IMR-90 (cell line): ENCODE measurements at regions not wholly inside any gene's neighbourhood (a gene's known extent, or its start where the extent isn't known, plus 50 kb on each side); places are given as distances from the start of the nearest gene placed in this dataset.

Experiments used
- ATAC-seq: fragments of 200-7000 bp; cut with Tn5 transposase; 2 replicates; pipeline ENCODE4 v1.9.1; 2020; ENCODE audit warnings: low read depth, mild to moderate bottlenecking, moderate library complexity
- BruUV-seq: library from RNA; stranded (reverse); fragments of 400-500 nt; replicated peaks from 2 replicates; lab custom pipeline; 2021; lab: Mats Ljungman, UMichigan
- CTCF ChIA-PET: fragments of 300-600 bp; formaldehyde crosslinking; extraction: SDS; loops from one replicate; lab custom pipeline; 2021; ENCODE audit warnings: antibody characterized with exemption; lab: Yijun Ruan, JAX
- POLR2A ChIA-PET: fragments of 300-600 bp; sonication (Branson Sonifier 250); formaldehyde crosslinking; loops from one replicate; lab custom pipeline; 2022; ENCODE audit warnings: antibody characterized with exemption; ENCODE audit not compliant: unreplicated experiment; lab: Charles Lee
- DNase-seq: peaks from one replicate; pipeline ENCODE4 v3.0.0; 2013
- H2AFZ ChIP-seq: replicated peaks from 2 replicates; pipeline ENCODE3; 2013; ENCODE audit warnings: low read length, mild to moderate bottlenecking; ENCODE audit not compliant: poor library complexity
- H2AK5ac ChIP-seq: 2 replicates; pipeline ENCODE4 v1.6.1; 2013; ENCODE audit warnings: low read depth, low read length, inconsistent platforms
- H2AK9ac ChIP-seq: replicated peaks from 2 replicates; pipeline ENCODE3; 2013; ENCODE audit warnings: mild to moderate bottlenecking, low read depth, low read length, moderate library complexity; ENCODE audit not compliant: poor library complexity
- H2BK120ac ChIP-seq: 2 replicates; pipeline ENCODE4 v1.6.1; 2013; ENCODE audit warnings: low read depth, low read length, inconsistent platforms
- H2BK15ac ChIP-seq: 3 replicates; pipeline ENCODE4 v1.6.1; 2013; ENCODE audit warnings: low read depth, low read length, inconsistent platforms
- H2BK20ac ChIP-seq: 2 replicates; pipeline ENCODE4 v1.6.1; 2013; ENCODE audit warnings: low read depth, mild to moderate bottlenecking, inconsistent platforms, low read length, moderate library complexity
- H2BK5ac ChIP-seq: 2 replicates; pipeline ENCODE4 v1.6.1; 2013; ENCODE audit warnings: mild to moderate bottlenecking, low read depth, low read length, inconsistent platforms; ENCODE audit not compliant: poor library complexity, severe bottlenecking
- H3K14ac ChIP-seq: replicated peaks from 2 replicates; pipeline ENCODE4 v1.6.1; 2013; ENCODE audit warnings: low read depth, low read length, inconsistent platforms
- H3K18ac ChIP-seq: 2 replicates; pipeline ENCODE4 v1.6.1; 2013; ENCODE audit warnings: low read depth, low read length, control low read depth
- H3K23ac ChIP-seq: 2 replicates; pipeline ENCODE4 v1.6.1; 2013; ENCODE audit warnings: low read depth, low read length, inconsistent platforms
- H3K27ac ChIP-seq: 2 replicates; pipeline ENCODE4 v1.5.1; 2013; ENCODE audit warnings: mild to moderate bottlenecking, control low read depth, low read length; ENCODE audit not compliant: insufficient read depth
- H3K27me3 ChIP-seq: 2 replicates; pipeline ENCODE4 v1.6.1; 2013; ENCODE audit warnings: low read length; ENCODE audit not compliant: control insufficient read depth, insufficient read depth
- H3K36me3 ChIP-seq: 2 replicates; pipeline ENCODE4 v1.6.1; 2013; ENCODE audit warnings: low read length, mixed read lengths; ENCODE audit not compliant: control insufficient read depth, insufficient read depth
- H3K4ac ChIP-seq: 2 replicates; pipeline ENCODE4 v1.6.1; 2013; ENCODE audit warnings: low read depth, low read length, inconsistent platforms
- H3K4me1 ChIP-seq: 2 replicates; pipeline ENCODE4 v1.6.1; 2013; ENCODE audit warnings: low read length, mixed read lengths; ENCODE audit not compliant: control insufficient read depth, insufficient read depth
- H3K4me2 ChIP-seq: 2 replicates; pipeline ENCODE4 v1.6.1; 2013; ENCODE audit warnings: low read depth, mild to moderate bottlenecking, control low read depth, low read length, moderate library complexity
- H3K4me3 ChIP-seq: 2 replicates; pipeline ENCODE4 v1.5.1; 2013; ENCODE audit warnings: low read depth, mild to moderate bottlenecking, control low read depth, low read length, moderate library complexity; ENCODE audit not compliant: insufficient read depth
- H3K56ac ChIP-seq: 2 replicates; pipeline ENCODE4 v1.6.1; 2013; ENCODE audit warnings: low read length, inconsistent platforms; ENCODE audit not compliant: insufficient read depth; ENCODE audit errors: extremely low read depth
- H3K79me1 ChIP-seq, 2 experiments: 2 replicates each; pipeline ENCODE4 v1.6.1; 2013; ENCODE audit warnings: low read length in 2 of 2, inconsistent platforms in 1 of 2, low read depth in 1 of 2
- H3K9ac ChIP-seq: 2 replicates; pipeline ENCODE4 v1.6.1; 2013; ENCODE audit warnings: low read depth, low read length, control low read depth
- H3K9me1 ChIP-seq: 2 replicates; pipeline ENCODE4 v1.6.1; 2013; ENCODE audit warnings: low read length, inconsistent platforms; ENCODE audit not compliant: insufficient read depth
- H3K9me3 ChIP-seq: 2 replicates; pipeline ENCODE4 v1.6.1; 2013; ENCODE audit warnings: low read length; ENCODE audit not compliant: control insufficient read depth, insufficient read depth
- H4K20me1 ChIP-seq: 2 replicates; pipeline ENCODE4 v1.6.1; 2013; ENCODE audit warnings: low read length, inconsistent platforms; ENCODE audit not compliant: insufficient read depth
- H4K5ac ChIP-seq: 2 replicates; pipeline ENCODE4 v1.6.1; 2013; ENCODE audit warnings: mild to moderate bottlenecking, low read depth, low read length, control low read depth
- H4K8ac ChIP-seq, 2 experiments: 2 replicates each; pipeline ENCODE4 v1.6.1; 2013; ENCODE audit warnings: low read depth in 2 of 2, low read length in 2 of 2, control low read depth in 1 of 2, inconsistent platforms in 1 of 2
- H4K91ac ChIP-seq: 2 replicates; pipeline ENCODE4 v1.6.1; 2013; ENCODE audit warnings: low read depth, low read length, inconsistent platforms; ENCODE audit not compliant: insufficient read depth
- BHLHE40 ChIP-seq: fragments of 150-350 bp; IDR thresholded peaks from 2 replicates; pipeline ENCODE4 v1.6.1; 2016; ENCODE audit warnings: mild to moderate bottlenecking, low read depth, low read length
- CEBPB ChIP-seq: IDR thresholded peaks from 2 replicates; pipeline ENCODE4 v1.6.1; 2012; ENCODE audit warnings: low read depth, low read length, improper control_type of control experiment
- CHD1 ChIP-seq: IDR thresholded peaks from 2 replicates; pipeline ENCODE4 v1.6.1; 2012; ENCODE audit warnings: low read depth, low read length, improper control_type of control experiment
- FOS ChIP-seq: fragments of 150-350 bp; IDR thresholded peaks from 2 replicates; pipeline ENCODE4 v1.6.1; 2016; ENCODE audit warnings: low read depth, low read length
- MAFK ChIP-seq: IDR thresholded peaks from 2 replicates; pipeline ENCODE4 v1.6.1; 2012; ENCODE audit warnings: low read depth, low read length, improper control_type of control experiment
- MAZ ChIP-seq: IDR thresholded peaks from 2 replicates; pipeline ENCODE4 v1.6.1; 2012; ENCODE audit warnings: low read depth, mild to moderate bottlenecking, low read length, improper control_type of control experiment, moderate library complexity, borderline replicate concordance
- MXI1 ChIP-seq: IDR thresholded peaks from 2 replicates; pipeline ENCODE4 v1.6.1; 2012; ENCODE audit warnings: low read depth, mild to moderate bottlenecking, low read length, moderate library complexity, borderline replicate concordance
- POLR2A ChIP-seq: IDR thresholded peaks from 2 replicates; pipeline ENCODE4 v1.6.1; 2012; ENCODE audit warnings: mild to moderate bottlenecking, low read depth, low read length
- RAD21 ChIP-seq: IDR thresholded peaks from 2 replicates; pipeline ENCODE4 v1.6.1; 2012; ENCODE audit warnings: low read length, improper control_type of control experiment
- SMC3 ChIP-seq: fragments of 150-350 bp; IDR thresholded peaks from 2 replicates; pipeline ENCODE4 v1.6.1; 2016; ENCODE audit warnings: low read depth, mild to moderate bottlenecking, antibody characterized with exemption, low read length, moderate library complexity
- WGBS, 2 experiments: methylation state at CpG; one replicate each; pipeline versions ENCODE4 v1.1.5 to v1.1.7; 2013; ENCODE audit warnings: missing lambda C conversion rate in 2 of 2; ENCODE audit not compliant: insufficient read length in 1 of 2; ENCODE audit errors: extremely low coverage in 2 of 2; 5-methylcytosine and 5-hydroxymethylcytosine counted together
- dilution Hi-C: fragments of 300-500 bp; cut with HindIII; formaldehyde crosslinking; loops from one replicate; pipeline ENCODE4 v1.14.3; 2018; ENCODE audit warnings: low sequenced_read_pairs; ENCODE audit not compliant: unreplicated experiment
- in situ Hi-C: fragments of 300-500 bp; cut with MboI; formaldehyde crosslinking; loops from 3 replicates; pipeline ENCODE4 v1.14.3; 2019; ENCODE audit warnings: low sequenced_read_pairs, inconsistent platforms, mixed read lengths
- intact Hi-C: fragments of 100-400 bp; cut with micrococcal nuclease; formaldehyde crosslinking; loops from 2 replicates; pipeline ENCODE4 v1.10.0; 2022
- TF ChIP-seq, protein P1 (sequence below): fragments of 150-350 bp; IDR thresholded peaks from 2 replicates; pipeline ENCODE4 v1.6.1; 2016; ENCODE audit warnings: low read depth, mild to moderate bottlenecking, low read length, moderate library complexity, borderline replicate concordance
- TF ChIP-seq, protein P2 (sequence below): conservative IDR thresholded peaks from 2 replicates; pipeline ENCODE4 v1.5.1; 2012; ENCODE audit warnings: mild to moderate bottlenecking, low read depth, low read length, improper control_type of control experiment
- TF ChIP-seq, protein P3 (sequence below): fragments of 150-350 bp; IDR thresholded peaks from 2 replicates; pipeline ENCODE4 v1.6.1; 2017; ENCODE audit warnings: mild to moderate bottlenecking, antibody characterized with exemption, low read length, low read depth

- peaks cover 3% of the 10 kb centered on the region; the same call in 1 of the 2 replicates for H3K4me1 ChIP-seq
- TF ChIP-seq FOS (no peak), BHLHE40 (no peak), CEBPB (no peak), RAD21 (no peak), CHD1 (no peak), POLR2A (no peak), SMC3 (no peak), MXI1 (no peak), MAFK (no peak), MAZ (no peak)
- TF ChIP-seq, protein P1, sequence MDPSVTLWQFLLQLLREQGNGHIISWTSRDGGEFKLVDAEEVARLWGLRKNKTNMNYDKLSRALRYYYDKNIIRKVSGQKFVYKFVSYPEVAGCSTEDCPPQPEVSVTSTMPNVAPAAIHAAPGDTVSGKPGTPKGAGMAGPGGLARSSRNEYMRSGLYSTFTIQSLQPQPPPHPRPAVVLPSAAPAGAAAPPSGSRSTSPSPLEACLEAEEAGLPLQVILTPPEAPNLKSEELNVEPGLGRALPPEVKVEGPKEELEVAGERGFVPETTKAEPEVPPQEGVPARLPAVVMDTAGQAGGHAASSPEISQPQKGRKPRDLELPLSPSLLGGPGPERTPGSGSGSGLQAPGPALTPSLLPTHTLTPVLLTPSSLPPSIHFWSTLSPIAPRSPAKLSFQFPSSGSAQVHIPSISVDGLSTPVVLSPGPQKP: no peak
- TF ChIP-seq, protein P2, sequence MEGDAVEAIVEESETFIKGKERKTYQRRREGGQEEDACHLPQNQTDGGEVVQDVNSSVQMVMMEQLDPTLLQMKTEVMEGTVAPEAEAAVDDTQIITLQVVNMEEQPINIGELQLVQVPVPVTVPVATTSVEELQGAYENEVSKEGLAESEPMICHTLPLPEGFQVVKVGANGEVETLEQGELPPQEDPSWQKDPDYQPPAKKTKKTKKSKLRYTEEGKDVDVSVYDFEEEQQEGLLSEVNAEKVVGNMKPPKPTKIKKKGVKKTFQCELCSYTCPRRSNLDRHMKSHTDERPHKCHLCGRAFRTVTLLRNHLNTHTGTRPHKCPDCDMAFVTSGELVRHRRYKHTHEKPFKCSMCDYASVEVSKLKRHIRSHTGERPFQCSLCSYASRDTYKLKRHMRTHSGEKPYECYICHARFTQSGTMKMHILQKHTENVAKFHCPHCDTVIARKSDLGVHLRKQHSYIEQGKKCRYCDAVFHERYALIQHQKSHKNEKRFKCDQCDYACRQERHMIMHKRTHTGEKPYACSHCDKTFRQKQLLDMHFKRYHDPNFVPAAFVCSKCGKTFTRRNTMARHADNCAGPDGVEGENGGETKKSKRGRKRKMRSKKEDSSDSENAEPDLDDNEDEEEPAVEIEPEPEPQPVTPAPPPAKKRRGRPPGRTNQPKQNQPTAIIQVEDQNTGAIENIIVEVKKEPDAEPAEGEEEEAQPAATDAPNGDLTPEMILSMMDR: no peak
- TF ChIP-seq, protein P3, sequence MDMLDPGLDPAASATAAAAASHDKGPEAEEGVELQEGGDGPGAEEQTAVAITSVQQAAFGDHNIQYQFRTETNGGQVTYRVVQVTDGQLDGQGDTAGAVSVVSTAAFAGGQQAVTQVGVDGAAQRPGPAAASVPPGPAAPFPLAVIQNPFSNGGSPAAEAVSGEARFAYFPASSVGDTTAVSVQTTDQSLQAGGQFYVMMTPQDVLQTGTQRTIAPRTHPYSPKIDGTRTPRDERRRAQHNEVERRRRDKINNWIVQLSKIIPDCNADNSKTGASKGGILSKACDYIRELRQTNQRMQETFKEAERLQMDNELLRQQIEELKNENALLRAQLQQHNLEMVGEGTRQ: no peak
- BruUV-seq: no TSS peak
- ChIA-PET CTCF (no interaction called here), POLR2A (no interaction called here)
- H3K9ac ChIP-seq: no peak overlapping the region
- peak overlapping the region; percentile 50; the same call in 1 of the 2 replicates for H3K4ac ChIP-seq
- H4K5ac ChIP-seq: peak overlapping the region; percentile 53; the same call in 1 of the 2 replicates
- DNase-seq (peak; percentile 15), ATAC-seq (no peak)
- H4K8ac ChIP-seq: peak overlapping the region; percentile 40 to 96; a peak in 3 of 4 replicates
- H3K27ac ChIP-seq: no peak overlapping the region
- H3K18ac ChIP-seq: peak overlapping the region; percentile 89; the same call in 1 of the 2 replicates
- no peaks in the 10 kb centered on the region for H4K20me1 ChIP-seq
- peaks cover 4% of the 10 kb centered on the region; the same call in 1 of the 2 replicates for H3K9me1 ChIP-seq
- no peaks in the 10 kb centered on the region for H3K27me3 ChIP-seq
- no peak overlapping the region for H3K23ac ChIP-seq
- H3K4me2 ChIP-seq: no peak overlapping the region
- WGBS, 2 experiments: no CpG with 5 or more reads among the region's 1 CpG
- H4K91ac ChIP-seq: peak overlapping the region; percentile 61; the same call in 1 of the 2 replicates
- H2AK5ac ChIP-seq: peak overlapping the region; percentile 30; the same call in 1 of the 2 replicates
- 0 out of 2 replicates have a peak overlapping the region, but pooled peaks have one; percentile 40 for H3K14ac ChIP-seq
- peaks cover 3% of the 10 kb centered on the region for H3K9me3 ChIP-seq
- H2BK5ac ChIP-seq: peak overlapping the region; percentile 66
- H3K56ac ChIP-seq: 0 out of 2 replicates have a peak overlapping the region, but pooled peaks have one; percentile 10
- H2BK15ac ChIP-seq: peak overlapping the region; percentile 53
- no peak overlapping the region for H2AFZ ChIP-seq
- H3K4me3 ChIP-seq: no peak overlapping the region
- no peaks in the 10 kb centered on the region for H3K79me1 ChIP-seq
- intact Hi-C loops: no loop called here
- dilution Hi-C loops: no loop called here
- in situ Hi-C loops: loop anchor here (25.0 kb wide), 1 partner anchor 1130 kb away; the partner anchor contains the start of gene BDNF
- H3K36me3 ChIP-seq: no peaks in the 10 kb centered on the region
- H2AK9ac ChIP-seq: no peak overlapping the region
- H2BK20ac ChIP-seq: peak overlapping the region; percentile 80
- H2BK120ac ChIP-seq: peak overlapping the region; percentile 77
Observed at GRCh38 chr11:28842716-28843115, 734.5 kb downstream of the METTL15 start.
